SK-N-MC (cell line): ENCODE measurements at regions not wholly inside any gene's neighbourhood (a gene's known extent, or its start where the extent isn't known, plus 50 kb on each side); places are given as distances from the start of the nearest gene placed in this dataset.

Source experiments
- EZH2 ChIP-seq: fragments of 200-600 bp; sonication (generic); IDR thresholded peaks from one replicate; pipeline ENCODE4 v1.6.1; 2017; ENCODE audit warnings: antibody characterized with exemption
- FOXP2 ChIP-seq: optimal IDR thresholded peaks from 2 replicates; pipeline ENCODE3; 2011; ENCODE audit warnings: mild to moderate bottlenecking, moderate library complexity; ENCODE audit not compliant: insufficient read depth; ENCODE audit errors: extremely low read length, control extremely low read depth
- POLR2AphosphoS5 ChIP-seq: IDR thresholded peaks from 2 replicates; pipeline ENCODE4 v1.6.1; 2012; ENCODE audit warnings: mild to moderate bottlenecking, low read depth, low read length, borderline replicate concordance

GRCh38 chr2:180775711-180776110 is 204.7 kb upstream of the UBE2E3 start:
- no peak for TF ChIP-seq EZH2
- TF ChIP-seq POLR2AphosphoS5, result no peak
- no peak for TF ChIP-seq FOXP2
